ENCODE measurements at regions not wholly inside any gene's neighbourhood (a gene's known extent, or its start where the extent isn't known, plus 50 kb on each side); places are given as distances from the start of the nearest gene placed in this dataset.

DNA sequence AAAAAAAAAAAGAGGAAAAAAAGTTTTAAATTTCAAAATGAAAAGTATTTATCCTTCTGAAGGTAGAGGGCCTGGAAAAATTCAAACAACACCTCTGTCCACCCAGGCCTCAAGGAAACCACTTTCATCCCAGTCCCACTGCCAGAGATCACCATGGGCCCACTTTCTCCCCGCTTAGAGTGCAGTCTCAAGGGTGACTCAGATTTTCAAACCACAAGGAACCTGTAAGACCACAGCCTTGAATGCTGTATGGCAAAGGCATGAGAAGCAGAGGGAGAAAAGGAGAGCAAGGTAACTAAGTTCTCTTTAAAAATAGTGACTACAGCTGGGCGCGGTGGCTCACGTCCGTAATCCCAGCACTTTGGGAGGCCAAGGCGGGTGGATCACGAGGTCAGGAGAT, 87.9 kb upstream of the PACRGL start:
- DNase-seq, result no peak
- no peaks in the 10 kb centered on the region for H3K27me3 ChIP-seq (ENCODE audit: control insufficient read depth, insufficient read depth, low read length)

DNA sequence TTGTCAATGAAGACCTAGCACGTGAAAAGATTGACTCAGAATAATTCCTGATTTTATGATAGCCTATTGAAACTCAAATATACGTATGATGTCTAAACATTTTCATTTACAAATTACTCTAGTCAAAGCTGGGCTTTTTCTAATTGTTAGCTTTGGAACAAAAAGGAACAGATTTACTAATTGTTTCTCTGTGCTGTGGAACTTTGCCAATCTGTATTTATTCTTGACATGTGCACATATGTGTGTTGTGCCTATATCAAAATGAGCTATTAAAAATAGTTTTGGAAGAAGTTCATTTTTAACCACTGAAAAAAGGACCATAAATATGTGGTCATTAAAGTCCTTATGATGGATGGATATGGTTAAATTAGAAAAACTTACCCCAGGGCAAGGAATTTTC, 85.4 kb upstream of the PACRGL start:
- no peak overlapping the region for H3K27ac ChIP-seq (ENCODE audit: low read length)
- WGBS (ENCODE audit: insufficient coverage), result no CpG with 5 or more reads among the region's 2 CpGs
- H3K4me3 ChIP-seq (ENCODE audit: low read length), result no peak overlapping the region
- H3K9me3 ChIP-seq (replicated peaks; ENCODE audit: control insufficient read depth, low read depth, low read length), result no peaks in the 10 kb centered on the region
- H3K27me3 ChIP-seq (ENCODE audit: control insufficient read depth, insufficient read depth, low read length), result no peaks in the 10 kb centered on the region
- peaks cover 2% of the 10 kb centered on the region for H3K4me1 ChIP-seq (ENCODE audit: control insufficient read depth, insufficient read depth, low read length)
- H3K36me3 ChIP-seq (ENCODE audit: control insufficient read depth, insufficient read depth, low read length), result no peaks in the 10 kb centered on the region
- no peak for DNase-seq

More for the DNA sequence above, 87.9 kb upstream of the PACRGL start:
- 83% methylated on average over 6 of the region's 7 CpGs for WGBS (ENCODE audit: insufficient coverage)
- no peaks in the 10 kb centered on the region for H3K36me3 ChIP-seq (ENCODE audit: control insufficient read depth, insufficient read depth, low read length)
- H3K4me3 ChIP-seq (ENCODE audit: low read length), result no peak overlapping the region
- H3K27ac ChIP-seq (ENCODE audit: low read length), result no peak overlapping the region
- peaks cover under 1% of the 10 kb centered on the region for H3K4me1 ChIP-seq (ENCODE audit: control insufficient read depth, insufficient read depth, low read length)
- no peaks in the 10 kb centered on the region for H3K9me3 ChIP-seq (replicated peaks; ENCODE audit: control insufficient read depth, low read depth, low read length)

DNA sequence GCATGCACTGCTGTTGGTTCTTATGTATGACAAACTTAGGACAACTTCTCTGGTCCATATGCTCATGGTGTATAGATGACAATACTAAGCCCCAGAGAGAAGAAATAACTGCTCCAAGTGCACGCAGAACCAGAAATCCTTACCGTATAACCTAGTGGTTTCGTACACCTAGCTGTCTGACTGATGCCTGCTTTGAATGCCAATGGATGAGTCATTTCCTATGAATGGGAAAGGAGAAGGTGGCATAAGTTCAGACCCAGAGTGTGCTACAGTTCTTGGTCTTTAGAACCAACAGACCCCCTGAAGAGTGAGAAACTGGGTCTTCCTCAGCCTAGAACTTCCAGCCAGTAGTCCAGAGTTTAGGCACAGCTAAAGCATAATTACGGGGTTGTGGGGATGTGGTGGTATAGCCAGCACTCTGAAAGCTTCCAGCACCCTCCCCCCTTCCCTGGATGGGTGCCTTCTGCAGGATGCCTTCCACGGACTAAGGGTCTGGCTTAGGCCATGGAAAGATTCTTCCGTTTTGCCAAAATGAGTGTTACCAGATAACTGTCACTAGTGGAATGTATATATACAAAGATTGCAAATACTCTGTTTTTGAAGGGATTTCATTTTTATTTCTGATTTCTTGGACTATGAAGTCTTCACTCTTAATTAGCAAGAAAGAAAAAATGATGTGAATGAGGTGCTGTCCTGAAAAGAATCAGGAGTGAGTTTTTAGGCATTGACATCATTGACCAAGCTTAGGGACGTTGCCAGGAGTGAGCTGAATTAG, 84.6 kb upstream of the PACRGL start:
- Histone ChIP-seq H3K9me3 (replicated peaks; ENCODE audit: control insufficient read depth, low read depth, low read length) (no peaks in the 10 kb centered on the region), H3K27me3 (ENCODE audit: control insufficient read depth, insufficient read depth, low read length) (no peaks in the 10 kb centered on the region), H3K4me1 (ENCODE audit: control insufficient read depth, insufficient read depth, low read length) (peaks cover 2% of the 10 kb centered on the region), H3K4me3 (ENCODE audit: low read length) (no peak overlapping the region), H3K36me3 (ENCODE audit: control insufficient read depth, insufficient read depth, low read length) (no peaks in the 10 kb centered on the region), H3K27ac (ENCODE audit: low read length) (no peak overlapping the region)
- peak; percentile 32 for DNase-seq
- 55% methylated on average over 2 of the region's 7 CpGs for WGBS (ENCODE audit: insufficient coverage)

- DNase-seq, result no peak
- Histone ChIP-seq H3K4me3 (ENCODE audit: low read length) (no peak overlapping the region), H3K27ac (ENCODE audit: low read length) (no peak overlapping the region)
Observed at GRCh38 chr4:20616313-20616712, 83.9 kb upstream of the PACRGL start.

GRCh38 chr4:20616848-20617247, 83.4 kb upstream of the PACRGL start:
- H3K27ac ChIP-seq (ENCODE audit: low read length), result no peak overlapping the region
- no peaks in the 10 kb centered on the region for H3K9me3 ChIP-seq (replicated peaks; ENCODE audit: control insufficient read depth, low read depth, low read length)
- peaks cover 2% of the 10 kb centered on the region for H3K4me1 ChIP-seq (ENCODE audit: control insufficient read depth, insufficient read depth, low read length)
- no peak for DNase-seq
- H3K4me3 ChIP-seq (ENCODE audit: low read length), result no peak overlapping the region
- H3K36me3 ChIP-seq (ENCODE audit: control insufficient read depth, insufficient read depth, low read length), result no peaks in the 10 kb centered on the region
- WGBS (ENCODE audit: insufficient coverage), result 92% methylated on average over 8 of the region's 8 CpGs
- no peaks in the 10 kb centered on the region for H3K27me3 ChIP-seq (ENCODE audit: control insufficient read depth, insufficient read depth, low read length)

More at GRCh38 chr4:20616313-20616712, 83.9 kb upstream of the PACRGL start:
- H3K36me3 ChIP-seq (ENCODE audit: control insufficient read depth, insufficient read depth, low read length), result no peaks in the 10 kb centered on the region
- H3K27me3 ChIP-seq (ENCODE audit: control insufficient read depth, insufficient read depth, low read length), result no peaks in the 10 kb centered on the region
- H3K4me1 ChIP-seq (ENCODE audit: control insufficient read depth, insufficient read depth, low read length), result peaks cover 2% of the 10 kb centered on the region
- no peaks in the 10 kb centered on the region for H3K9me3 ChIP-seq (replicated peaks; ENCODE audit: control insufficient read depth, low read depth, low read length)

DNA sequence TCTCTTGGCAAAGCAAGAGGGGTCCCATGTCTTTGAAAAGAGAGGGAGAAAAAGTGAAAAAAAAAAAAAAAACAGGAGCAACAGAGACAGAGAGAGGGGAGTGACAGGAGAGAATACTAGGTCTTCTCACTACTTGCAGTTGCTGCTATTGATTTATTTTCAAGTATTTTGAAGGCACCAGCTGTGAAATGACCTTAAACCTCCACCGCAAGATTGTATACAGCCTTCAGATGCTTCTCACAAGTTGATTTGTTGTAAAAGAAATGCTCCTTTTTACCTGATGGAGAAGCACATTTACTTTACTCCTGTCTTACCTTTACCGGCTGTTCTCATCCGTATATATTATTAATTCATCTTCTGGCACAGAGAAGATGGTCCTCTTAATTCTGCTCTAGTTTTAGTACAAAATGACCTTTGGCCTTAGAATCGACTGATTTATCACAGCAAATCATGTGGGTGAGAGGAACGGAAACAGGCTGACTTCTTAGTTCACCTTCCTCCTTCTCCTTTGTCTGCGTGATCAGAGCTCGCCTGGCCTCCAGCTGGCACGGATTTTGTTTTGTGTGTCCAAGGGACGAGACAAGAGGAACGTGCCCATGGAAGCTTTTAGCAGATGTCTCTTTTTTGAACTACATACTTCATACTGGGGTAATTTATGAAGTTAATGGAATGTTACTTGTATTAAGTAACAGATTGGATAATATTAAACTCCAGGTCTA, 82.4 kb upstream of the PACRGL start:
- Histone ChIP-seq H3K4me1 (ENCODE audit: control insufficient read depth, insufficient read depth, low read length) (peaks cover 2% of the 10 kb centered on the region), H3K27me3 (ENCODE audit: control insufficient read depth, insufficient read depth, low read length) (no peaks in the 10 kb centered on the region), H3K27ac (ENCODE audit: low read length) (no peak overlapping the region), H3K36me3 (ENCODE audit: control insufficient read depth, insufficient read depth, low read length) (no peaks in the 10 kb centered on the region), H3K4me3 (ENCODE audit: low read length) (no peak overlapping the region), H3K9me3 (replicated peaks; ENCODE audit: control insufficient read depth, low read depth, low read length) (no peaks in the 10 kb centered on the region)
- no CpG with 5 or more reads among the region's 10 CpGs for WGBS (ENCODE audit: insufficient coverage)
- DNase-seq, result peak; percentile 90

GRCh38 chr4:20618731-20619130, 81.5 kb upstream of the PACRGL start:
- WGBS (ENCODE audit: insufficient coverage), result 23% methylated on average over 7 of the region's 12 CpGs
- no peak overlapping the region for H3K27ac ChIP-seq (ENCODE audit: low read length)
- DNase-seq, result no peak

DNA sequence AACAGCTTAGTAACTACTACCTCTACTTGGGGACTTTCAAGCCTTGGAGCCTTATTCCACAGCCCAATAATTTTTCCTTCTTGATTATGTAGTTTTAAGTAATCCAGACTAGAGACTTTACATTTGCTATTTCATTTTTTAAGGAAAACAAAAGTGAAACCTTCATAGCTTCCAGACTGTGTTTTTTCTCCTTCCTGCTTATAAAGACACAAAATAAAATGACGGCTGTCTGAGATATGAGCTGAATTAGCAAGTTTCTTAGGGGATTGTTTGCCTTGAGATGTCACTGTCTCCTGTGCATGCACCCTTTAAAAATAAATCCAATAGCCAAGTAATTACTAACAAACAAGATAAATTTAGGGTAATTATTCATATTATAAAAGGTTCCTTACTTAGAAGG, 78.8 kb upstream of the PACRGL start:
- H3K4me1 ChIP-seq (ENCODE audit: control insufficient read depth, insufficient read depth, low read length), result peaks cover 2% of the 10 kb centered on the region
- peak; percentile 23 for DNase-seq
- H3K9me3 ChIP-seq (replicated peaks; ENCODE audit: control insufficient read depth, low read depth, low read length), result no peaks in the 10 kb centered on the region
- no CpG with 5 or more reads among the region's 1 CpG for WGBS (ENCODE audit: insufficient coverage)
- no peak overlapping the region for H3K4me3 ChIP-seq (ENCODE audit: low read length)
- H3K36me3 ChIP-seq (ENCODE audit: control insufficient read depth, insufficient read depth, low read length), result no peaks in the 10 kb centered on the region
- no peaks in the 10 kb centered on the region for H3K27me3 ChIP-seq (ENCODE audit: control insufficient read depth, insufficient read depth, low read length)
- no peak overlapping the region for H3K27ac ChIP-seq (ENCODE audit: low read length)

More at GRCh38 chr4:20618731-20619130, 81.5 kb upstream of the PACRGL start:
- H3K27me3 ChIP-seq (ENCODE audit: control insufficient read depth, insufficient read depth, low read length), result no peaks in the 10 kb centered on the region
- H3K4me3 ChIP-seq (ENCODE audit: low read length), result no peak overlapping the region
- no peaks in the 10 kb centered on the region for H3K36me3 ChIP-seq (ENCODE audit: control insufficient read depth, insufficient read depth, low read length)
- peaks cover 2% of the 10 kb centered on the region for H3K4me1 ChIP-seq (ENCODE audit: control insufficient read depth, insufficient read depth, low read length)
- no peaks in the 10 kb centered on the region for H3K9me3 ChIP-seq (replicated peaks; ENCODE audit: control insufficient read depth, low read depth, low read length)

DNA sequence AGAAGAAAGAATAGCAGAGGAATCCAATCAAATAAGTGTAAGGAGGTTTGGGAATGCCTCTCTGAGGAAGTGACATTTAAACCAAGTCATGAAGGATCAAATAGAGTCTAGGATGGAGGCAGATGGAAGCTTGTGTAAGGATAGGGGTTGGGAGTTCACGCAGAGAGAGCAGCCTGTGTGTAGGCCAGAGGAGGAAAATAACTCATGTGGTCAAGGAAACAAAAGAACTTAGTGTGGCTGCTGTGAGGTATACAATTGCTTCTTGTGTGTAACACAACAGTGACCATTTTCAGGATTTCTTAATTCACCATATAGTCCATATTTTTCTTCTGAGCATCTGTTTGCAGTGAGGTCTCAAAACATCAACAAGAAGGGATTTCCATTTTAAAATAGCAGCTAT, 77.6 kb upstream of the PACRGL start:
- no peak overlapping the region for H3K4me3 ChIP-seq (ENCODE audit: low read length)
- no peaks in the 10 kb centered on the region for H3K36me3 ChIP-seq (ENCODE audit: control insufficient read depth, insufficient read depth, low read length)
- no peaks in the 10 kb centered on the region for H3K9me3 ChIP-seq (replicated peaks; ENCODE audit: control insufficient read depth, low read depth, low read length)
- H3K4me1 ChIP-seq (ENCODE audit: control insufficient read depth, insufficient read depth, low read length), result no peaks in the 10 kb centered on the region
- 100% methylated on average over 1 of the region's 1 CpG for WGBS (ENCODE audit: insufficient coverage)
- DNase-seq, result no peak
- H3K27ac ChIP-seq (ENCODE audit: low read length), result no peak overlapping the region
- H3K27me3 ChIP-seq (ENCODE audit: control insufficient read depth, insufficient read depth, low read length), result no peaks in the 10 kb centered on the region

DNA sequence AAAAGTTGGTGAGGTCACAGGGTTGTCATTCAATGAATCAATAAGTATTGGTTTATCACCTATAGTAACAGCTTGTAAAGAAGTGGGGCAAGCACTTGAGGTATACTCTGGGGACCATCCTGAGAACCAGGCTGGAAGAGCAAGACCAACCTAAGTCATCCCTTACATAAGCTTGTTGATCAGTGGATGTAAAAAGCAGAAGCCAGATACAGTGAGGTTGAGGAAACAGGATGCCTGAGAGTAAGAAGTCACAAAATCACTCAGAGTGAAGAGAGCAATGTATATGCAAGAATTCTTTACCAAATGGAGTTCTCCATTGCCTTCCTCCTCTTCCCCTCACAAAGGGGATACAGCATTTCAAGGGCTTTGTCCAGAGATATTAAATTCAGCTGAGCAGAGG, 76.3 kb upstream of the PACRGL start:
- no peaks in the 10 kb centered on the region for H3K27me3 ChIP-seq (ENCODE audit: control insufficient read depth, insufficient read depth, low read length)
- H3K9me3 ChIP-seq (replicated peaks; ENCODE audit: control insufficient read depth, low read depth, low read length), result no peaks in the 10 kb centered on the region
- DNase-seq, result peak; percentile 45
- no peaks in the 10 kb centered on the region for H3K4me1 ChIP-seq (ENCODE audit: control insufficient read depth, insufficient read depth, low read length)
- no peak overlapping the region for H3K4me3 ChIP-seq (ENCODE audit: low read length)
- H3K36me3 ChIP-seq (ENCODE audit: control insufficient read depth, insufficient read depth, low read length), result no peaks in the 10 kb centered on the region
- H3K27ac ChIP-seq (ENCODE audit: low read length), result no peak overlapping the region

All from muscle of leg (tissue), 3 donors.